Testis (tissue), 2 donors: ENCODE measurements at regions not wholly inside any gene's neighbourhood (a gene's known extent, or its start where the extent isn't known, plus 50 kb on each side); places are given as distances from the start of the nearest gene placed in this dataset.

Source experiments
- DNase-seq: peaks from one replicate; pipeline ENCODE4 v3.0.0-alpha.2; 2019
- H3K27ac ChIP-seq, 2 donors: fragments of 200-600 bp; sonication (generic); one replicate each; pipeline ENCODE4 v1.5.1; 2019
- H3K27me3 ChIP-seq: fragments of 200-600 bp; sonication (generic); one replicate; pipeline ENCODE4 v1.5.1; 2019
- H3K36me3 ChIP-seq: fragments of 200-600 bp; sonication (generic); one replicate; pipeline ENCODE4 v1.5.1; 2017; ENCODE audit warnings: low read depth; ENCODE audit errors: missing control alignments
- H3K4me1 ChIP-seq: fragments of 200-600 bp; sonication (generic); one replicate; pipeline ENCODE4 v1.5.1; 2019
- H3K4me3 ChIP-seq, 2 donors: fragments of 200-600 bp; sonication (generic); one replicate each; pipeline ENCODE4 v1.5.1; 2017 to 2019
- H3K9me3 ChIP-seq: fragments of 200-600 bp; sonication (generic); one replicate; pipeline ENCODE4 v1.5.1; 2017
- POLR2A ChIP-seq: fragments of 450-650 bp; IDR thresholded peaks from one replicate; pipeline ENCODE4 v1.6.1; 2017; ENCODE audit warnings: antibody characterized with exemption, mild to moderate bottlenecking, moderate library complexity
- WGBS, 2 donors: methylation state at CpG; one replicate each; pipeline ENCODE4 v1.1.5; 2018; 5-methylcytosine and 5-hydroxymethylcytosine counted together
- intact Hi-C: fragments of 100-400 bp; cut with DNase I; formaldehyde crosslinking; loops from one replicate; pipeline ENCODE4 v1.15.1; 2023; ENCODE audit warnings: low total_unique reads
- TF ChIP-seq, protein P1 (sequence below), 3 experiments: fragments of 450-650 bp in 2 of 3; fragments of 200-600 bp in 1 of 3; sonication (generic) in 1 of 3; IDR thresholded peaks; one replicate each; pipeline ENCODE4 v1.5.1; 2016 to 2019; ENCODE audit warnings: antibody characterized with exemption in 3 of 3, mild to moderate bottlenecking in 2 of 3, moderate library complexity in 1 of 3

DNA sequence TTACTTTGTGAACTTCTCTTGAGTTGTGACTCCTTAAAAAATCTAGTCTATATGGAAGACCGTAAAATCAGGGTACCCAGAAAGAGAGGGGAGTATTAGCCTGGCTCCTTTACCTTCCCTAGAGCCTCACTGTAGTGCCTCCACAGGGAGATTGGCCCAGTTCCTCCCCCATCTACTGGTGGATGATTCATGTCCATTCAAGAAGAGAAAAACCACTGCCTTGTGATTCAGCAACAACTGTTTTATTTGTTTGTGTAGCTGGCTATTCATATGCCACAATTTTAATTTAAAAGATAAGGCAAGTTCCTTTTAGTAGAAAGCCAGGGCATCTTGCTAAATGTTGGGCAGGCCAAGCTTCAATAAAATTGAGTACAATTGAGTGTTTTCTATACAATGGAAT lies 221.8 kb upstream of the KCNIP4 start:
- Histone ChIP-seq H3K9me3 (no peaks in the 10 kb centered on the region), H3K27me3 (no peaks in the 10 kb centered on the region), H3K27ac (no peak overlapping the region), H3K4me3 (no peak overlapping the region), H3K36me3 (no peaks in the 10 kb centered on the region), H3K4me1 (no peaks in the 10 kb centered on the region)
- intact Hi-C loops = no loop called here
- no peak for DNase-seq
- no peak for TF ChIP-seq POLR2A
- TF ChIP-seq, protein P1, sequence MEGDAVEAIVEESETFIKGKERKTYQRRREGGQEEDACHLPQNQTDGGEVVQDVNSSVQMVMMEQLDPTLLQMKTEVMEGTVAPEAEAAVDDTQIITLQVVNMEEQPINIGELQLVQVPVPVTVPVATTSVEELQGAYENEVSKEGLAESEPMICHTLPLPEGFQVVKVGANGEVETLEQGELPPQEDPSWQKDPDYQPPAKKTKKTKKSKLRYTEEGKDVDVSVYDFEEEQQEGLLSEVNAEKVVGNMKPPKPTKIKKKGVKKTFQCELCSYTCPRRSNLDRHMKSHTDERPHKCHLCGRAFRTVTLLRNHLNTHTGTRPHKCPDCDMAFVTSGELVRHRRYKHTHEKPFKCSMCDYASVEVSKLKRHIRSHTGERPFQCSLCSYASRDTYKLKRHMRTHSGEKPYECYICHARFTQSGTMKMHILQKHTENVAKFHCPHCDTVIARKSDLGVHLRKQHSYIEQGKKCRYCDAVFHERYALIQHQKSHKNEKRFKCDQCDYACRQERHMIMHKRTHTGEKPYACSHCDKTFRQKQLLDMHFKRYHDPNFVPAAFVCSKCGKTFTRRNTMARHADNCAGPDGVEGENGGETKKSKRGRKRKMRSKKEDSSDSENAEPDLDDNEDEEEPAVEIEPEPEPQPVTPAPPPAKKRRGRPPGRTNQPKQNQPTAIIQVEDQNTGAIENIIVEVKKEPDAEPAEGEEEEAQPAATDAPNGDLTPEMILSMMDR (IDR thresholded peaks at IDR 0.05) = no peak
- WGBS, 2 donors = 82 to 88% methylated on average over 1 of the region's 1 CpG

DNA sequence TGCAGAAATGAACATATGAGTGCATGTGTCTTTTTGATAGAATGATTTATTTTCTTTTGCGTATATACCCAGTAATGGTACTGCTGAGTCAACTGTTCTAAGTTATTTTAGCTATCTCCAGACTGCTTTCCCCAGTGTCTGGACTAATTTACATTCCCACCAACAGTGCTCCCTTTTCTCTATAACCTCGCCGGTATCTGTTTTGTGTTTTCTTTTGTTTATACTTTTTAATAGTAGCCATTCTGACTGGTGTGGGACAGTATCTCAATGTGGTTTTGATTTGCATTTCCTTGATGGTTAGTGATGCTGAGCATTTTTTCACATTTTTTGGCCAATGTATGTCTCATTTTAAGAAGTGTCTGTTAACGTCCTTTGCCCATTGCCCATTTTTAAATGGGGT lies 218.6 kb upstream of the KCNIP4 start:
- no peak for DNase-seq
- H3K36me3 ChIP-seq = no peaks in the 10 kb centered on the region
- 75 to 88% methylated on average over 4 of the region's 4 CpGs for WGBS, 2 donors
- no peaks in the 10 kb centered on the region for H3K4me1 ChIP-seq
- H3K27ac ChIP-seq = no peak overlapping the region
- H3K27me3 ChIP-seq = no peaks in the 10 kb centered on the region
- no peaks in the 10 kb centered on the region for H3K9me3 ChIP-seq
- H3K4me3 ChIP-seq = no peak overlapping the region
- TF ChIP-seq, protein P1 (IDR thresholded peaks at IDR 0.05) = no peak
- no peak for TF ChIP-seq POLR2A
- intact Hi-C loops = no loop called here

DNA sequence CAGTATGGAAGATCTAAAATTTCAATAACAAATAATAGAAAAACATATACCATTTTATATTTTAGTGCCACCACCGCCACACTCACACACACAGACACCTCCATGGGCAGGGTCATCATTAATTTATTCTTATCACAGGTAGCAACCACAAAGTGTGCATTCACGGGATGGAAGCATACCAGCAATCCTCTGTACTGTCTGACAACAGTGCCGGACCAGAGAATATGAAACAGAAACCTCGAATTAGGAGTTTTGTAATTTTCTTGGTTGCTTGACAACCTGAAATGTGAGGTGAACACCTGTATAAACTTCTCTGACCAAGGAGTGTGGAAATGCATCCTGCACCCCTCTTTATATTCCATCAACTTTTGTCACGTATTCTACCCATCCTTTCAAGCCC lies 213.9 kb upstream of the KCNIP4 start:
- no peaks in the 10 kb centered on the region for H3K9me3 ChIP-seq
- no peak overlapping the region for H3K27ac ChIP-seq
- no peak for DNase-seq
- intact Hi-C loops = no loop called here
- WGBS, 2 donors = 51 to 75% methylated on average over 5 of the region's 5 CpGs
- no peak overlapping the region for H3K4me3 ChIP-seq
- no peaks in the 10 kb centered on the region for H3K36me3 ChIP-seq
- no peaks in the 10 kb centered on the region for H3K27me3 ChIP-seq
- TF ChIP-seq, protein P1 (IDR thresholded peaks at IDR 0.05) = no peak
- no peak for TF ChIP-seq POLR2A
- no peaks in the 10 kb centered on the region for H3K4me1 ChIP-seq

DNA sequence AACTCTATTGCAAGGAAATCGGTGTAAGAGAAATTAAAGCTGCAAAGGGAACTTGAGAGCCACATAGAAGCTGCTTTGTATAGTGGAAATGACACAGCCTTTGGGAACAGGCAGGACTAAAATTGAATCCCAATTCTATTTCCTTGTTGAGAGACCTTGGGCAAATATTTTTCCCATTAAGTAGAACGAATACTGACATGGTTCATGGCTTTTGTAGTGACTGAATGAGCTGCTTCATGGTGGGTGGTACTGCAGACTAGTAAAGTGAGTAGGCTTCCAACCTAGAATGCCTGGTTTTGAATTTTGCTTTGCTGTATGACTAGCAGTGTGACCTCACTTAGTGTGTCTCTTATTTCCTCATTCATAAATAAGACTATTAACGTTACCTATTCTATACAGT lies 182.2 kb upstream of the KCNIP4 start:
- Histone ChIP-seq H3K4me3 (no peak overlapping the region), H3K27me3 (no peaks in the 10 kb centered on the region), H3K9me3 (no peaks in the 10 kb centered on the region), H3K27ac (no peak overlapping the region), H3K36me3 (no peaks in the 10 kb centered on the region), H3K4me1 (no peaks in the 10 kb centered on the region)
- TF ChIP-seq POLR2A = no peak
- TF ChIP-seq, protein P1 (IDR thresholded peaks at IDR 0.05) = no peak
- intact Hi-C loops = no loop called here
- DNase-seq = no peak
- WGBS, 2 donors = 83 to 84% methylated on average over 3 of the region's 3 CpGs

DNA sequence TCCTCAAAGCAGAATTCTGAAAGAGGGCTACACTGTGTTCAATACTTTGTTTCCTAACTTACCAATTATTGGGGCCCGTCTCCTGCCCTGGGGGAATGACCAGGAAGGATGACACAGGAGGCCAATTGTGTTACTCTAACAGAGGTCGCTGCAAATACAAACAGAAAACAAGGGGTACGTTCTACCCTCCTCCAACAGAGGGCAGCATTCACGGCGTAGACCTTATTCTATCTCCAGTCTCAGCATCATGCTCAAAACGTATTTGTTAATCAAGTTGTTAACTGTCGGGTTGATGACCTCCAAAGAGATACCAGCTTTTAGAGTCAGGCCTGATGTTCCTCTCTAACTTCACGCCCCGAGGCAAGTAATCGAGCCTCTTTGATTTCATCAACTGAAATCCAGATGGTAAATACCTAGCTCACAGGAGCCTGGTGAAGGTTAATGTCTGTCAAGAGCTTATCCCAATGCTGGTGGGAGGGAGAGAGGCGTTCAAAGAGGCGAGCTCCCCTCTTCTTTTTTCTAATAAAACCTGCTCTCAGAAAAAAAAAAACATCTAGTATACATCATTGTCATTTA lies 181.0 kb upstream of the KCNIP4 start:
- no peaks in the 10 kb centered on the region for H3K36me3 ChIP-seq
- TF ChIP-seq, protein P1 (IDR thresholded peaks at IDR 0.05) = peak in 2 of 3 experiments; percentile 19 to 43
- TF ChIP-seq POLR2A = no peak
- intact Hi-C loops = no loop called here
- no peaks in the 10 kb centered on the region for H3K9me3 ChIP-seq
- no peak overlapping the region for H3K4me3 ChIP-seq
- no peaks in the 10 kb centered on the region for H3K27me3 ChIP-seq
- 21 to 25% methylated on average over 12 of the region's 12 CpGs for WGBS, 2 donors
- peak; percentile 57 for DNase-seq
- H3K4me1 ChIP-seq = no peaks in the 10 kb centered on the region
- H3K27ac ChIP-seq = no peak overlapping the region
